OCI-LY7 (cell line): ENCODE measurements at regions not wholly inside any gene's neighbourhood (a gene's known extent, or its start where the extent isn't known, plus 50 kb on each side); places are given as distances from the start of the nearest gene placed in this dataset.

Experiments used
- BruUV-seq: library from RNA; stranded (reverse); fragments of 400-500 nt; replicated peaks from 2 replicates; lab custom pipeline; 2021; lab: Mats Ljungman, UMichigan
- CTCF ChIA-PET: fragments of 300-600 bp; sonication (Branson Sonifier 250); formaldehyde crosslinking; loops from one replicate; lab custom pipeline; 2022; ENCODE audit warnings: antibody characterized with exemption; ENCODE audit not compliant: unreplicated experiment; lab: Charles Lee
- POLR2A ChIA-PET: fragments of 300-600 bp; sonication (Branson Sonifier 250); formaldehyde crosslinking; loops from one replicate; lab custom pipeline; 2022; ENCODE audit warnings: antibody characterized with exemption; lab: Charles Lee
- DNase-seq: peaks from one replicate; pipeline ENCODE4 v3.0.0-alpha.2; 2015; ENCODE audit warnings: low spot score
- H2AFZ ChIP-seq: fragments of 200-600 bp; sonication (generic), shearing (Covaris generic); 2 replicates; pipeline ENCODE4 v1.6.1; 2014; ENCODE audit warnings: mild to moderate bottlenecking, antibody characterized with exemption, low read length, moderate library complexity
- H3K27ac ChIP-seq: fragments of 200-600 bp; sonication (generic); 2 replicates; pipeline ENCODE4 v1.5.1; 2014; ENCODE audit warnings: mixed run types, low read depth, mild to moderate bottlenecking, moderate library complexity, low read length, inconsistent platforms; ENCODE audit not compliant: poor library complexity, severe bottlenecking
- H3K36me3 ChIP-seq: fragments of 200-600 bp; sonication (generic); 2 replicates; pipeline ENCODE4 v1.6.1; 2014; ENCODE audit warnings: mild to moderate bottlenecking, antibody characterized with exemption, low read length, moderate library complexity, mixed read lengths; ENCODE audit not compliant: insufficient read depth
- H3K4me1 ChIP-seq: fragments of 200-600 bp; sonication (generic); 2 replicates; pipeline ENCODE4 v1.5.1; 2014; ENCODE audit warnings: mild to moderate bottlenecking, low read length; ENCODE audit not compliant: insufficient read depth, poor library complexity, severe bottlenecking
- H3K4me2 ChIP-seq: fragments of 200-600 bp; sonication (generic); 2 replicates; pipeline ENCODE4 v1.6.1; 2014; ENCODE audit warnings: mild to moderate bottlenecking, low read length
- H3K4me3 ChIP-seq: fragments of 200-600 bp; sonication (generic); 2 replicates; pipeline ENCODE4 v1.5.1; 2014; ENCODE audit warnings: mild to moderate bottlenecking, low read depth, low read length; ENCODE audit not compliant: poor library complexity, severe bottlenecking
- H3K79me2 ChIP-seq: fragments of 200-600 bp; sonication (generic); 2 replicates; pipeline ENCODE4 v1.6.1; 2016; ENCODE audit warnings: low read depth, mild to moderate bottlenecking, low read length, moderate library complexity, mixed read lengths; ENCODE audit not compliant: insufficient read depth
- H3K9me2 ChIP-seq: fragments of 200-600 bp; sonication (generic); 2 replicates; pipeline ENCODE4 v1.6.1; 2016; ENCODE audit warnings: mild to moderate bottlenecking, low read length, mixed read lengths; ENCODE audit not compliant: insufficient read depth
- H3K9me3 ChIP-seq: fragments of 200-600 bp; sonication (generic); 2 replicates; pipeline ENCODE4 v1.6.1; 2014; ENCODE audit warnings: mild to moderate bottlenecking, mixed run types, low read length, mixed read lengths
- H4K20me1 ChIP-seq: fragments of 200-600 bp; sonication (generic); 2 replicates; pipeline ENCODE4 v1.6.1; 2014; ENCODE audit warnings: mild to moderate bottlenecking, antibody characterized with exemption, low read length, moderate library complexity, mixed read lengths; ENCODE audit not compliant: insufficient read depth
- EZH2phosphoT487 ChIP-seq: fragments of 200-600 bp; sonication (generic); IDR thresholded peaks from 2 replicates; pipeline ENCODE4 v1.6.1; 2018; ENCODE audit warnings: low read depth, borderline replicate concordance, mild to moderate bottlenecking, mixed run types, antibody characterized with exemption, low read length, moderate library complexity, mixed read lengths
- intact Hi-C: fragments of 100-400 bp; cut with micrococcal nuclease; formaldehyde crosslinking; loops from one replicate; pipeline ENCODE4 v1.10.0; 2022; ENCODE audit not compliant: unreplicated experiment
- TF ChIP-seq, protein P1 (sequence below): fragments of 200-600 bp; sonication (generic); conservative IDR thresholded peaks from 2 replicates; pipeline ENCODE4 v1.5.1; 2014; ENCODE audit warnings: mild to moderate bottlenecking, antibody characterized with exemption, low read length, moderate library complexity, mixed read lengths

DNA sequence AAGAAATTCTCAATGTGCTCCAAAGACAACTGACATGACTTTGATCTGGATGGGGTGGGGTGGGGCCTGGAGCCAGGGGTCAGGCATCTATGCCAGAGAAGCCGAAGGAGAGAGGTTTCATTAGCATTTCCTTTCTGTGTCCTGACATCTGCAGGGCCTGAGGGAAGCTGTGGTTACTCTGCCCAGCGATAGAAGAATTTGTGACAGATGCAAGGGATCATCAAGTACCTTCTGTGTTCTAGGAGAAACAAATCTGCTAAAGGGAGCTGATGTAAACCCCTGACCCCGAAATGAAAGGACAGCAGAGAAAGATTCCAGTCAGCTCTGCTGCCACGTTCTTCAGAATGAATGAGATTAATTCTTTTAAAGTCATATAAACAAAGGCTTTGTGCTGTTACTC lies 335.7 kb downstream of the PRELID2 start:
- BruUV-seq: no TSS peak

DNA sequence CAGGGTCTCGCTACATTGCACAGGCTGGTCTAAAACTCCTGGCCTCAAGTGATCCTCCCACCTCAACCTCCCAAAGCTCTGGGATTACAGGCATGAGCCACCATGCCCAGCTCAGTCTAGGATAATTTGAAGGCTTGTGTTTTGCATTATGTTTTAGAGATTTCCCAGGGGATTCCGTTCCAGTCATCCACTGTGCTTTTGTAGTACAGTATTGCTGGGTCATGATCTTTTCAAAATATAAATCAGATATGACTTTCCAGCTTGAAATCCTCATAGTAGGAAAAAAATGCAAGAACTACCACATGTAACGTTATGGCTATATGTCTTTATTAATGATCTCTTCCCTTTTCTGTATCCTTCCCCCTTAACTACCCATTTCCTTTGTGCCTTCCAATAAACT lies 338.1 kb downstream of the PRELID2 start:
- Histone ChIP-seq H3K4me2 (no peak overlapping the region), H2AFZ (no peak overlapping the region), H4K20me1 (no peaks in the 10 kb centered on the region), H3K27ac (no peak overlapping the region), H3K4me3 (no peak overlapping the region), H3K79me2 (no peaks in the 10 kb centered on the region), H3K4me1 (no peaks in the 10 kb centered on the region), H3K36me3 (no peaks in the 10 kb centered on the region), H3K9me2 (no peaks in the 10 kb centered on the region), H3K9me3 (no peaks in the 10 kb centered on the region)
- no peak for DNase-seq
- ChIA-PET POLR2A (interaction anchor here (0.6 kb wide), 1 partner anchor 676 kb away, joined by 6 read pairs; no protein-coding TSS in a partner anchor), CTCF (no interaction called here)
- intact Hi-C loops: no loop called here
- no TSS peak for BruUV-seq
- TF ChIP-seq, protein P1, sequence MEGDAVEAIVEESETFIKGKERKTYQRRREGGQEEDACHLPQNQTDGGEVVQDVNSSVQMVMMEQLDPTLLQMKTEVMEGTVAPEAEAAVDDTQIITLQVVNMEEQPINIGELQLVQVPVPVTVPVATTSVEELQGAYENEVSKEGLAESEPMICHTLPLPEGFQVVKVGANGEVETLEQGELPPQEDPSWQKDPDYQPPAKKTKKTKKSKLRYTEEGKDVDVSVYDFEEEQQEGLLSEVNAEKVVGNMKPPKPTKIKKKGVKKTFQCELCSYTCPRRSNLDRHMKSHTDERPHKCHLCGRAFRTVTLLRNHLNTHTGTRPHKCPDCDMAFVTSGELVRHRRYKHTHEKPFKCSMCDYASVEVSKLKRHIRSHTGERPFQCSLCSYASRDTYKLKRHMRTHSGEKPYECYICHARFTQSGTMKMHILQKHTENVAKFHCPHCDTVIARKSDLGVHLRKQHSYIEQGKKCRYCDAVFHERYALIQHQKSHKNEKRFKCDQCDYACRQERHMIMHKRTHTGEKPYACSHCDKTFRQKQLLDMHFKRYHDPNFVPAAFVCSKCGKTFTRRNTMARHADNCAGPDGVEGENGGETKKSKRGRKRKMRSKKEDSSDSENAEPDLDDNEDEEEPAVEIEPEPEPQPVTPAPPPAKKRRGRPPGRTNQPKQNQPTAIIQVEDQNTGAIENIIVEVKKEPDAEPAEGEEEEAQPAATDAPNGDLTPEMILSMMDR: no peak
- TF ChIP-seq EZH2phosphoT487: no peak

More for the DNA sequence above, 335.7 kb downstream of the PRELID2 start:
- no peak overlapping the region for H3K4me3 ChIP-seq
- no peak for TF ChIP-seq EZH2phosphoT487
- TF ChIP-seq, protein P1: no peak
- H3K36me3 ChIP-seq: no peaks in the 10 kb centered on the region
- no peak overlapping the region for H2AFZ ChIP-seq
- no peaks in the 10 kb centered on the region for H3K79me2 ChIP-seq
- ChIA-PET CTCF (no interaction called here), POLR2A (no interaction called here)
- H3K27ac ChIP-seq: no peak overlapping the region
- H3K4me1 ChIP-seq: no peaks in the 10 kb centered on the region
- H3K4me2 ChIP-seq: no peak overlapping the region
- no peaks in the 10 kb centered on the region for H3K9me3 ChIP-seq
- H4K20me1 ChIP-seq: no peaks in the 10 kb centered on the region
- no peak for DNase-seq
- no peaks in the 10 kb centered on the region for H3K9me2 ChIP-seq
- intact Hi-C loops: no loop called here

DNA sequence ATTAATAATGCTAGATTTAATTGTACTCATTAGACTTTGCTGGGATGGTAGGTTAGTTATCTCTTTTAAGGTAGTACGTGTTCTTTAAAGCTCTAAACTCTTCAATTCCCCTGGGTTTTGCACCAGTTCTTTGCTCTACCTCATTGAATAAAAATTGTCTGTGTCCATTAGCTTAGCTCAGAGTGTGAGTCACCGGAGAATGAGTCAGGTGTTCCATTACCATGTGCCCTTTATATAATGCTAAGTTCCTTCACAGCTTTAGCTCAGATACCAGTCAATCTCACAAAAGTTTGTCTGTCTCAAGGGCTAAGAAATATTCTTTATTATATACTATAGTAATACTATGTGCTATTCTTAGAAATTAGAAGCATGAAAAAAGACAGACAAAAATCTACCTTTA lies 339.4 kb downstream of the PRELID2 start:
- no peak overlapping the region for H3K4me3 ChIP-seq
- CTCF ChIA-PET: no interaction called here
- BruUV-seq: no TSS peak
- H3K79me2 ChIP-seq: no peaks in the 10 kb centered on the region
- H3K9me3 ChIP-seq: no peaks in the 10 kb centered on the region
- H3K36me3 ChIP-seq: no peaks in the 10 kb centered on the region
- no peak overlapping the region for H3K27ac ChIP-seq
- no peak for DNase-seq
- POLR2A ChIA-PET: interaction anchor here (0.7 to 1.0 kb wide), 2 partner anchors 14 to 19 kb away, joined by 3 to 4 read pairs; no protein-coding TSS in a partner anchor
- TF ChIP-seq EZH2phosphoT487: no peak
- TF ChIP-seq, protein P1: no peak
- no peaks in the 10 kb centered on the region for H3K9me2 ChIP-seq
- no peak overlapping the region for H2AFZ ChIP-seq
- intact Hi-C loops: no loop called here
- no peaks in the 10 kb centered on the region for H4K20me1 ChIP-seq
- no peak overlapping the region for H3K4me2 ChIP-seq
- no peaks in the 10 kb centered on the region for H3K4me1 ChIP-seq
